Neural cell (in vitro differentiated cells): ENCODE measurements at regions not wholly inside any gene's neighbourhood (a gene's known extent, or its start where the extent isn't known, plus 50 kb on each side); places are given as distances from the start of the nearest gene placed in this dataset.

ENCODE experiments used
- POLR2AphosphoS5 ChIP-seq: IDR thresholded peaks from 2 replicates; pipeline ENCODE4 v1.6.1; 2012
- TAF1 ChIP-seq: IDR thresholded peaks from 2 replicates; pipeline ENCODE4 v1.6.1; 2012; ENCODE audit warnings: low read depth
- TF ChIP-seq, protein P1 (sequence below): fragments of 450-650 bp; IDR thresholded peaks from 2 replicates; pipeline ENCODE4 v1.5.1; 2014; ENCODE audit warnings: antibody characterized with exemption, mild to moderate bottlenecking, moderate library complexity; ENCODE audit not compliant: poor library complexity, severe bottlenecking

DNA sequence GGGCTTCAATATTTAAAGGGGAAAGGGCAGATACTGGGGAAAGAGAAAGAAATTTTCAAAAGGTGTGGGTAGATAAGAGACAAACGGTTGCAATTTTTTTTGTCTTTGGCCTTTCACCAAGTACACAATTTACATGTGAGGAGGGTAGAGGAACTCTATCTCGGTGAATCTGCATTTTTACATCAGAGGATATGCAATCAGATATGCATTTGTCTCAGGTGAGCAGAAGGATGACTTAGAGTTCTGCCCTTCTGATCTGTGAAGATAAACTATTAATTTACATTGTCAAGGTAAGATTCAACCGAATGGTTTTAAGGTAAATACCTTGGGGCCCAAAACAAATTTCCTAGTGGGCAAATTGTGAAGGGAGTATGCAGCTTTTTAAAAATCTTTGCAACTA, 169.9 kb downstream of the COX18 start:
- TF ChIP-seq, protein P1, sequence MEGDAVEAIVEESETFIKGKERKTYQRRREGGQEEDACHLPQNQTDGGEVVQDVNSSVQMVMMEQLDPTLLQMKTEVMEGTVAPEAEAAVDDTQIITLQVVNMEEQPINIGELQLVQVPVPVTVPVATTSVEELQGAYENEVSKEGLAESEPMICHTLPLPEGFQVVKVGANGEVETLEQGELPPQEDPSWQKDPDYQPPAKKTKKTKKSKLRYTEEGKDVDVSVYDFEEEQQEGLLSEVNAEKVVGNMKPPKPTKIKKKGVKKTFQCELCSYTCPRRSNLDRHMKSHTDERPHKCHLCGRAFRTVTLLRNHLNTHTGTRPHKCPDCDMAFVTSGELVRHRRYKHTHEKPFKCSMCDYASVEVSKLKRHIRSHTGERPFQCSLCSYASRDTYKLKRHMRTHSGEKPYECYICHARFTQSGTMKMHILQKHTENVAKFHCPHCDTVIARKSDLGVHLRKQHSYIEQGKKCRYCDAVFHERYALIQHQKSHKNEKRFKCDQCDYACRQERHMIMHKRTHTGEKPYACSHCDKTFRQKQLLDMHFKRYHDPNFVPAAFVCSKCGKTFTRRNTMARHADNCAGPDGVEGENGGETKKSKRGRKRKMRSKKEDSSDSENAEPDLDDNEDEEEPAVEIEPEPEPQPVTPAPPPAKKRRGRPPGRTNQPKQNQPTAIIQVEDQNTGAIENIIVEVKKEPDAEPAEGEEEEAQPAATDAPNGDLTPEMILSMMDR, result no peak
- TF ChIP-seq POLR2AphosphoS5, result no peak
- no peak for TF ChIP-seq TAF1
